Urinary bladder (tissue), 3 donors: ENCODE measurements at regions not wholly inside any gene's neighbourhood (a gene's known extent, or its start where the extent isn't known, plus 50 kb on each side); places are given as distances from the start of the nearest gene placed in this dataset.

ENCODE experiments used
- DNase-seq: peaks from one replicate; pipeline ENCODE4 v3.0.0-alpha.2; 2015; ENCODE audit errors: extremely low spot score
- H3K27ac ChIP-seq: one replicate; pipeline ENCODE4 v1.5.1; 2013; ENCODE audit warnings: low read depth, mild to moderate bottlenecking, moderate library complexity
- H3K36me3 ChIP-seq: one replicate; pipeline ENCODE4 v1.6.1; 2013; ENCODE audit warnings: mild to moderate bottlenecking, moderate library complexity; ENCODE audit not compliant: insufficient read depth
- H3K4me1 ChIP-seq: one replicate; pipeline ENCODE4 v1.6.1; 2013; ENCODE audit warnings: mild to moderate bottlenecking, moderate library complexity; ENCODE audit not compliant: insufficient read depth
- H3K4me3 ChIP-seq: one replicate; pipeline ENCODE4 v1.5.1; 2013; ENCODE audit warnings: low read depth, low read length
- WGBS: extraction: QIAGEN DNeasy Blood & Tissue Kit; methylation state at CpG from one replicate; pipeline ENCODE4 v1.1.7; 2013; 5-methylcytosine and 5-hydroxymethylcytosine counted together
- donor health status: healthy with polysubstance abuse.
- donor health status: healthy.

- no peaks in the 10 kb centered on the region for H3K36me3 ChIP-seq
- no peak overlapping the region for H3K4me3 ChIP-seq
- H3K27ac ChIP-seq = no peak overlapping the region
- WGBS = 75% methylated on average over 8 of the region's 8 CpGs
- H3K4me1 ChIP-seq = no peaks in the 10 kb centered on the region
- DNase-seq = no peak
These were observed 81.6 kb downstream of the SLC5A7 start for GRCh38 chr2:108067820-108068405.

DNA sequence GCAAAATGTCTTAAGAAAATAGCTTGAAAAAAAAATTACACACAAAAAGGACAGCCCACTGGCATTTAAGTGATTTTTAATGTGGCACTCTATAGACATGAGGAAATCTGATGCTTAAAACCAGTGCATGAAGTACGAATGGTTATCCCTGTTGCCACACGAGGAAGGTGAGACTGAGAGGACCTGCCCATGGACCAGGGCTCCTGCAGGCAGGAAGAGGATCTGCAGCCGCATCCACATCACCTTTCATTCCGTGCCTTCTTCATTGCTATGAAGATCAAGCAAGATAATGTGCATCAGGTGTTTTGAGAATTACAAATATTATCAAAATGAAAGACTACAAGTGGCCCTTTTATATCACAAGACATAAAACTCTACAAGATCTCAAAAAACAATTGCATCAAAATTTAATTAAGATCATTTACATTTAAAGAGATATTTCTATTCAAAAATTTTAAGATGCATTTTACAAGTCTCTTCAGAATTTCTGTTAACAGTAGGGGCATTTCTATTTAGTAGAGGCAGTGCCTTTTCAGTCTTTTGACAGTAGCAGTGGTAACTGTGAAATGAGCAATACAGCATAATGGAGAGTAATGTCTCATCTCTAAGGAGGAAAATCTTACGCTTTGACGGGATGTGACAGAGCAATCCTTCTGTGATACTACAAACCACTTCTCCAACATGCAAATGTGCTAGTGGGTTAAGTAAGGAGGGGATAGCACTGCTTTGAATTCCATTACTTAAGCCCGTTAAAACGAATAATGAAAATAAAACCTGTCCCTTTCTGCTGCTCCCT lies 83.4 kb downstream of the SLC5A7 start:
- Histone ChIP-seq H3K4me3 (no peak overlapping the region), H3K36me3 (no peaks in the 10 kb centered on the region), H3K4me1 (no peaks in the 10 kb centered on the region), H3K27ac (no peak overlapping the region)
- no peak for DNase-seq
- WGBS = 76% methylated on average over 8 of the region's 8 CpGs

GRCh38 chr2:108073415-108074072 lies 87.2 kb downstream of the SLC5A7 start:
- Histone ChIP-seq H3K27ac (no peak overlapping the region), H3K36me3 (no peaks in the 10 kb centered on the region), H3K4me3 (no peak overlapping the region), H3K4me1 (no peaks in the 10 kb centered on the region)
- 55% methylated on average over 4 of the region's 4 CpGs for WGBS
- peak; percentile 26 for DNase-seq

DNA sequence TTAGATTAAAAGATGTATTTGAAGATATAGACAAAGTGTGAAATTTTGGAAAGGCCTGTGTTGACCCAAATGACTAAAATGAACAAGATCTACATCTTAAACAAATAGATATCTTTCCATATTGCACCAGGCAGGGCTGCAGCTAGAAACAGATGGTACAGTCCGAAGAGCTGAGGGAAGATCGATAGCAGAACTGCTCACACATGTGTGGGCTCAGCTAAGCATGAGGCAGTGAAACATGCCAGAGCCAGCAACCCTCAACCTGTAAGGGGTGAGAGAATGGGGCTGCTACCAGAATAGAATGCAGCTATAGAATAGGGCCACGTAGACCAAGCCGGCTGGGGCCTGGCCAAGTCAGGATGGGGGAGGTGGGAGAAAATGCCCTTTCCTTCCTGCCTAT lies 87.8 kb downstream of the SLC5A7 start:
- no peak for DNase-seq
- Histone ChIP-seq H3K4me1 (no peaks in the 10 kb centered on the region), H3K4me3 (no peak overlapping the region), H3K27ac (no peak overlapping the region), H3K36me3 (no peaks in the 10 kb centered on the region)
- 84% methylated on average over 4 of the region's 4 CpGs for WGBS

- no peak overlapping the region for H3K4me3 ChIP-seq
- no peak for DNase-seq
- no peaks in the 10 kb centered on the region for H3K36me3 ChIP-seq
- H3K4me1 ChIP-seq = no peaks in the 10 kb centered on the region
- H3K27ac ChIP-seq = no peak overlapping the region
- 64% methylated on average over 5 of the region's 5 CpGs for WGBS
These were observed 88.6 kb downstream of the SLC5A7 start for GRCh38 chr2:108074946-108075345.

GRCh38 chr2:108076527-108076926 lies 90.2 kb downstream of the SLC5A7 start:
- no peak overlapping the region for H3K4me3 ChIP-seq
- DNase-seq = no peak
- no peaks in the 10 kb centered on the region for H3K36me3 ChIP-seq
- WGBS = 80% methylated on average over 5 of the region's 5 CpGs
- H3K27ac ChIP-seq = no peak overlapping the region
- no peaks in the 10 kb centered on the region for H3K4me1 ChIP-seq

DNA sequence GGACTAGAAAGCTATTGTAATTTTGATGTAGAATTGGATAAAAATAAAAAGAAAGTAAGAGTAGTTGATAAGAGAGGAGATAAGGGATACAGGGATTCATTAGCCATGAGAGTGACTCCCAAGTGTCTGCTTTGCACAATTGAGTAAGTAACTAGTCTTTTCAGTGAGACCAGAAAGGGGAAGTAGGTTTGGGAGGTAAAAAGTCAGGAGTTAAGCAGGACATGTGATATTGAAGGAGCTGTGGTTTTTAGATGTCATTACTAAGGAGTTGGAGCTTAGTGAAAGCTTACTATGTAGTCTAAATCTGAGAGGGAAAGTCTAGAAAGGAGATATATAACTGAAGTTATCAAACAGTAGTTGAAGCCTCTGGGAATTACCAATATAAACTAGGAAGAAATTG lies 93.4 kb downstream of the SLC5A7 start:
- no peaks in the 10 kb centered on the region for H3K4me1 ChIP-seq
- DNase-seq = no peak
- no peak overlapping the region for H3K4me3 ChIP-seq
- H3K27ac ChIP-seq = no peak overlapping the region
- no peaks in the 10 kb centered on the region for H3K36me3 ChIP-seq

- 79% methylated on average over 1 of the region's 1 CpG for WGBS
- DNase-seq = no peak
- H3K36me3 ChIP-seq = no peaks in the 10 kb centered on the region
- H3K27ac ChIP-seq = no peak overlapping the region
- H3K4me3 ChIP-seq = no peak overlapping the region
- H3K4me1 ChIP-seq = no peaks in the 10 kb centered on the region
These were observed 93.9 kb downstream of the SLC5A7 start for GRCh38 chr2:108080177-108080576.

DNA sequence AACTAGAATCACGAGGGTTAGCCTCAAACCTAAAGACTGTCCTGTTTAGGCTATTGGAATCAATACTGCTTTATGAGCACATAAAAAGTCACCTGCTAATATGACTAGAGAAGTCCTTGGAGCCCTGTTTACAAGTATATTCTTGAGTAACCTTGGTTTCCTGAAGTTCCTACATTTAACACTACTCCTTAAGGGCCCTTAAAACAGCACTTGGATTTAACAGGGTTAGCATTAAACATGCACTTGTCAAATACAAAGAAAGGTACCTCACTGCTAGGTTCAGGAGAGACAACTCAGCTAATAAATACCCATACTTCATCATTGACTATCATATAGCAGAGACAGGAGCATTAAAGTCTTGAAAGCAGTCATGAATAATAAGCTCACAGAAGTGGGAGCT lies 96.7 kb downstream of the SLC5A7 start:
- no peak for DNase-seq
- H3K4me3 ChIP-seq = no peak overlapping the region
- WGBS = 86% methylated on average over 1 of the region's 1 CpG
- no peaks in the 10 kb centered on the region for H3K36me3 ChIP-seq
- H3K4me1 ChIP-seq = no peaks in the 10 kb centered on the region
- no peak overlapping the region for H3K27ac ChIP-seq

DNA sequence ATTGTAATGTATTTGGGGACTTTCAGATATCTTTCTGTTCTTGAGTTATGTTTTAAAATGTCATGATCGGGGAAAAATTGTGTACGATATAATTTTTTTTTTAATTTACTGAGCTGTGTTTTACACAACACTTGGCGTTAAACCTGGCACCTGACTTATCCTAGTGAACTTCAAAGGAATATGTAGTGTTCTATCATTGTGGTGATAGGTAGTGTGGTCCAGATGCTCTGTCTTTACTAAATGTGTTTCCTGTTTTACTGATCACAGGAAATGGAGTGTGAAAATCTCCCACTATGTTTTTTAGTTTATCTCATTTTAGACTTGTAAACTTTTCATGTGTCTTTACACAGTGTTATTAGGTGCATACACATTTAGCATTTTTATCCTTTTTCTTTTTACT lies 98.0 kb downstream of the SLC5A7 start:
- WGBS = 79% methylated on average over 3 of the region's 3 CpGs
- H3K4me1 ChIP-seq = no peaks in the 10 kb centered on the region
- H3K36me3 ChIP-seq = no peaks in the 10 kb centered on the region
- no peak overlapping the region for H3K4me3 ChIP-seq
- DNase-seq = no peak
- H3K27ac ChIP-seq = no peak overlapping the region

GRCh38 chr2:108092886-108093285 lies 106.6 kb downstream of the SLC5A7 start:
- Histone ChIP-seq H3K27ac (no peak overlapping the region), H3K4me3 (no peak overlapping the region), H3K4me1 (no peaks in the 10 kb centered on the region), H3K36me3 (no peaks in the 10 kb centered on the region)
- DNase-seq = no peak
- 93% methylated on average over 1 of the region's 1 CpG for WGBS

DNA sequence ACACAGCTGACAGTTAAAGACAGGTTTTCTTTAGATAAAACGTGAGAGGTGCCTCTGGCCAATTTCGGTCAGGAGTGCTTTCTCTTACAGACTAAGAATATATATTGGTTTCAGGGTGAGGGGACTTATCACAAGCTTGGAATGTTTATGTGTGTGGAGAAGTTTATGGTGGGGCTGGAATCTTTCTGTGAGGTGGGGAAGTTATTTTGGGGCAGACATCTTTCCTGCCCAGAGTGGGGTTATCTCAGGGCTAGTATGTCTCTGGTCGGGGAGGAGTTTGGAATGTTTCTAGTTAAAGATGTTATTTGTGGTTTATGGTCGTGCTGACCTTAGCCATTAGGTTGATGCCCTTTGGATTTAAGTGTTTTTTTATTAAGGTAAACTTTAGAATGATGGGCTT lies 115.2 kb downstream of the SLC5A7 start:
- H3K27ac ChIP-seq = no peak overlapping the region
- DNase-seq = no peak
- WGBS = 17% methylated on average over 4 of the region's 4 CpGs

DNA sequence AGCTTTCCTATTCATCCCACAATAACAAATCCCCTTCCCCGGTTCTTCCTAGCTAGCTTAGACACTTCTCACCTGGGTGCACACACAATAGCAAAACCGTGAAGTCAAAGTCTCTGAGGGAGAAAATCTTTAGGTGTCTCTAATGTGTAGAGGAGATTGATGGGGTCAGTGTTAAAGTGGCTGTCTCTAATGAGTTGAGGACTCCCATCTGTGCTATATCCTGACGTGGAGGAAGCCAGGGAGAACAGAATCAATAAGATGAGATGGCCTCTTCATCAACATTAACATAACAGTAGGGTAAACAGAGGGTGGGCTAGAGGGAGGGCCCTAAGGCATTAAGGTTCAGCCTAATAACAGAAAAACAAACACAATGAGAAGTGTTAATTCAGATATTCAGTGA lies 120.4 kb downstream of the SLC5A7 start:
- no peak overlapping the region for H3K4me3 ChIP-seq
- no peaks in the 10 kb centered on the region for H3K36me3 ChIP-seq
- DNase-seq = no peak
- no peaks in the 10 kb centered on the region for H3K4me1 ChIP-seq
- no peak overlapping the region for H3K27ac ChIP-seq
- WGBS = 23% methylated on average over 3 of the region's 3 CpGs

More for the DNA sequence above, 115.2 kb downstream of the SLC5A7 start:
- no peak overlapping the region for H3K4me3 ChIP-seq
- no peaks in the 10 kb centered on the region for H3K4me1 ChIP-seq
- no peaks in the 10 kb centered on the region for H3K36me3 ChIP-seq

GRCh38 chr2:108111936-108112335 lies 125.6 kb downstream of the SLC5A7 start:
- Histone ChIP-seq H3K4me3 (no peak overlapping the region), H3K27ac (no peak overlapping the region), H3K36me3 (no peaks in the 10 kb centered on the region), H3K4me1 (no peaks in the 10 kb centered on the region)
- 53% methylated on average over 2 of the region's 2 CpGs for WGBS
- no peak for DNase-seq
